ENCODE measurements at regions not wholly inside any gene's neighbourhood (a gene's known extent, or its start where the extent isn't known, plus 50 kb on each side); places are given as distances from the start of the nearest gene placed in this dataset.
A peak's percentile ranks its signal among the peaks of the same experiment; 100 is the strongest.

GRCh38 chr17:77570565-77570898 is 388.0 kb upstream of the TNRC6C start:
- 82% methylated on average over 6 of the region's 7 CpGs for WGBS (ENCODE audit: insufficient coverage)
- no peak for DNase-seq
- H3K9me3 ChIP-seq (replicated peaks; ENCODE audit: control insufficient read depth, low read depth, low read length): no peaks in the 10 kb centered on the region
- no peaks in the 10 kb centered on the region for H3K36me3 ChIP-seq (ENCODE audit: control insufficient read depth, insufficient read depth, low read length)
- H3K4me3 ChIP-seq (ENCODE audit: low read length): no peak overlapping the region
- no peak overlapping the region for H3K27ac ChIP-seq (ENCODE audit: low read length)
- peaks cover 32% of the 10 kb centered on the region for H3K27me3 ChIP-seq (ENCODE audit: control insufficient read depth, insufficient read depth, low read length)
- peaks cover 16% of the 10 kb centered on the region for H3K4me1 ChIP-seq (ENCODE audit: control insufficient read depth, insufficient read depth, low read length)

DNA sequence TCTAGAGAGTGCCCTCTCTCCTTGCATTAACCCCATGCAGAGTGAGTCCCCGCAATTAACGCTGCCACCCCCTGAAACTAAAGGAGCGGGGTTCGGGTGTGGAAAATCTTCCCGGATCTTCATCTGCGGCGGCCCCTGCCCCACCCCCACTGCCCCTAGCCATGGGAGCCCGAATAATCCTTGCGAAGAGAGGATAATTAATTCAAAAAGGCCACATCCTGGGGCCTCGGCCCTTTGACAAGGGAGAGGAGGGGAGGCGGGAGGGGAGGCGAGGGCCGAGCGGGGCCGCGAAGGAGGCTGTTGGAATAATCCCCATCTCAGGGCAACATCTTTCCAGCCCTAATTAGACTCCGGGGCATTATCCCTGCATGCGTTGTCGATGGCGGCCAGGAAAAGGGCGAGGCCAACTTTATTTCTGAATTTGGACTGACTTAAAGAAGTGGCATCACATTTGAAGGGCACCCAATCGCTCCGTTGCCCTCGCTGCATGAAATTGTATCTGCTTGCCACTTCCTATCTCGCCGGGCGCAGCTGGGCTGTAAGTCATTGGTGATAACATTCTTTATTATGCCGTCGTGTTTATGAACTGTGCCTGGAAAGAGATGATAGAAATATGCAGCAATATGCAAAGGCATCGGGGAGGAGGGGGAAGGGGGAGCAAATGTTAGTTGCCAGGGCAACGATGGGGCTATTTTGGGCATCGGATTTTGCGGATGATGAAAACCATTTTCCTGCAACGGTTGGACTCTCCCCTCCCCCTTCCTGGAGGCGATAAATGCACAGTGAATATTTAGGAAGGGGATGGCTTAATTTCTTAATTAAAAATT is 387.1 kb upstream of the TNRC6C start:
- H3K4me3 ChIP-seq (ENCODE audit: low read length): no peak overlapping the region
- WGBS (ENCODE audit: insufficient coverage): 5% methylated on average over 11 of the region's 35 CpGs
- peaks cover 16% of the 10 kb centered on the region for H3K4me1 ChIP-seq (ENCODE audit: control insufficient read depth, insufficient read depth, low read length)
- no peaks in the 10 kb centered on the region for H3K36me3 ChIP-seq (ENCODE audit: control insufficient read depth, insufficient read depth, low read length)
- H3K9me3 ChIP-seq (replicated peaks; ENCODE audit: control insufficient read depth, low read depth, low read length): no peaks in the 10 kb centered on the region
- peak; percentile 60 for DNase-seq
- peaks cover 32% of the 10 kb centered on the region for H3K27me3 ChIP-seq (ENCODE audit: control insufficient read depth, insufficient read depth, low read length)
- H3K27ac ChIP-seq (ENCODE audit: low read length): no peak overlapping the region

- Histone ChIP-seq H3K36me3 (ENCODE audit: control insufficient read depth, insufficient read depth, low read length) (no peaks in the 10 kb centered on the region), H3K9me3 (replicated peaks; ENCODE audit: control insufficient read depth, low read depth, low read length) (no peaks in the 10 kb centered on the region), H3K4me3 (ENCODE audit: low read length) (no peak overlapping the region), H3K4me1 (ENCODE audit: control insufficient read depth, insufficient read depth, low read length) (peaks cover 16% of the 10 kb centered on the region), H3K27me3 (ENCODE audit: control insufficient read depth, insufficient read depth, low read length) (peaks cover 32% of the 10 kb centered on the region), H3K27ac (ENCODE audit: low read length) (no peak overlapping the region)
- DNase-seq: no peak
- 32% methylated on average over 14 of the region's 15 CpGs for WGBS (ENCODE audit: insufficient coverage)
Measured at GRCh38 chr17:77572065-77572601, 386.4 kb upstream of the TNRC6C start.

DNA sequence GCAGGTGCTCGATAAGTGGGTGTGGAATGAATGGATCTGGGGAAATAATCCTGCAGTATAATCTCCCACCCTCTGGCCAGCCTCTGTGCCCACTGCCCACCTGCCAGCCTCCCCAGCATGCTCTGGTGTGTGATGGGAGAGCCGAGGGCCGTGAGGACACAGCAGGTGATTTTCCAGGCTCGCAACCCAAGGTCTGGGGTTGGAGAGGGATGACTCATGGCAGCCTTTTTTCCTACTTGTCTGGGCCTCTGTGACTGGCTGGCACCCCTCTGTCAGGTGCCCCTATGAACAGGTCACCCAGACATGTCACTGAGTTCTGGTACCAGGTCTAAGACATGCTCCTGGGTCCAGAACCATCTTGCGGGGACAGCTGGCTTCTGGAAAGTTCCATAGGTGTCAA is 385.7 kb upstream of the TNRC6C start:
- H3K36me3 ChIP-seq (ENCODE audit: control insufficient read depth, insufficient read depth, low read length): no peaks in the 10 kb centered on the region
- H3K9me3 ChIP-seq (replicated peaks; ENCODE audit: control insufficient read depth, low read depth, low read length): no peaks in the 10 kb centered on the region
- H3K4me1 ChIP-seq (ENCODE audit: control insufficient read depth, insufficient read depth, low read length): peaks cover 16% of the 10 kb centered on the region
- 100% methylated on average over 1 of the region's 5 CpGs for WGBS (ENCODE audit: insufficient coverage)
- no peak for DNase-seq
- H3K4me3 ChIP-seq (ENCODE audit: low read length): no peak overlapping the region
- H3K27me3 ChIP-seq (ENCODE audit: control insufficient read depth, insufficient read depth, low read length): peaks cover 30% of the 10 kb centered on the region
- no peak overlapping the region for H3K27ac ChIP-seq (ENCODE audit: low read length)

DNA sequence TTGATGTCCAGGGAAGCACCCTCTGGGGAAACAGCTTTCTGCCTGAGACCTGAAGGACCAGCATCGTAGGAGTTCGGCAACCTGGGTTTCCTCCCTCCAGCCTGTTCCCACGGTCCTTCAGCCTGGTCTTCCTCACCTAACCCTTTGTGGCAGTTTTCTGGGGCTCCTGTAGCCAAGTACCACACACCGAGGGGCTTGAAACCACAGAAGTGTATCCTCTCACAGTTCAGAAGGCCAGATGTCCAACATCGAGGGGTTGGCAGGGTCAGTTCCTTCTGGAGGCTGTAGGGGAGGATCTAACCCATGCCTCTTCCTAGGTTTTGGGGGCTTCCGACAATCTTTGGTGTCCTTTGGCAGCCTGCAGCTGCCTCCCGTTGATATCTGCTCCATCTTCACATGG is 381.0 kb upstream of the TNRC6C start:
- Histone ChIP-seq H3K27me3 (ENCODE audit: control insufficient read depth, insufficient read depth, low read length) (peaks cover 9% of the 10 kb centered on the region), H3K9me3 (replicated peaks; ENCODE audit: control insufficient read depth, low read depth, low read length) (peaks cover 3% of the 10 kb centered on the region), H3K4me3 (ENCODE audit: low read length) (no peak overlapping the region), H3K36me3 (ENCODE audit: control insufficient read depth, insufficient read depth, low read length) (no peaks in the 10 kb centered on the region), H3K4me1 (ENCODE audit: control insufficient read depth, insufficient read depth, low read length) (no peaks in the 10 kb centered on the region), H3K27ac (ENCODE audit: low read length) (no peak overlapping the region)
- WGBS (ENCODE audit: insufficient coverage): 77% methylated on average over 5 of the region's 7 CpGs
- no peak for DNase-seq

DNA sequence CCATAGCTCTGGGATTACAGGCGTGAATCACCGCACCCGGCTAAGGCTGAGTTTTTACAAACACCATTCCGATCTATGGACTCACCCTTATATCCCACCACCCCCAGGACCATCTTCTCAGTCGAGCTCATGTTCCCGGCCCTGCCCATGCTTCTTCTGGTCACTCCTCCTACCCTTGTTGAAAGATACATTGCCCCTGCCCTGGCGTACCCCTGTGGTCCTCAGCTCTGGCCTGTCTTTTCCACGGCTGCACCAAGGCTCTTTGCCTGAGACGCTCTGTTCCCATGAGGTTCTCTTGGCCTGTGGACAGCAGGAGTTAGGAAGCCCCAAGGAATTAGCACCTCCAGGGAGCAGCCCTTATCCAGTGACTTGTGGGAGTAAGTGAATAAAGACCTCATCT is 379.4 kb upstream of the TNRC6C start:
- Histone ChIP-seq H3K9me3 (replicated peaks; ENCODE audit: control insufficient read depth, low read depth, low read length) (peaks cover 3% of the 10 kb centered on the region), H3K27me3 (ENCODE audit: control insufficient read depth, insufficient read depth, low read length) (peaks cover 2% of the 10 kb centered on the region), H3K36me3 (ENCODE audit: control insufficient read depth, insufficient read depth, low read length) (no peaks in the 10 kb centered on the region), H3K4me1 (ENCODE audit: control insufficient read depth, insufficient read depth, low read length) (no peaks in the 10 kb centered on the region), H3K27ac (ENCODE audit: low read length) (no peak overlapping the region), H3K4me3 (ENCODE audit: low read length) (no peak overlapping the region)
- WGBS (ENCODE audit: insufficient coverage): 87% methylated on average over 9 of the region's 9 CpGs
- DNase-seq: no peak

GRCh38 chr17:77579682-77580081 is 378.8 kb upstream of the TNRC6C start:
- WGBS (ENCODE audit: insufficient coverage): 37% methylated on average over 6 of the region's 6 CpGs
- peaks cover 2% of the 10 kb centered on the region for H3K27me3 ChIP-seq (ENCODE audit: control insufficient read depth, insufficient read depth, low read length)
- H3K4me1 ChIP-seq (ENCODE audit: control insufficient read depth, insufficient read depth, low read length): no peaks in the 10 kb centered on the region
- H3K9me3 ChIP-seq (replicated peaks; ENCODE audit: control insufficient read depth, low read depth, low read length): peaks cover 3% of the 10 kb centered on the region
- DNase-seq: peak; percentile 60
- no peak overlapping the region for H3K27ac ChIP-seq (ENCODE audit: low read length)
- no peaks in the 10 kb centered on the region for H3K36me3 ChIP-seq (ENCODE audit: control insufficient read depth, insufficient read depth, low read length)
- no peak overlapping the region for H3K4me3 ChIP-seq (ENCODE audit: low read length)

- DNase-seq: no peak
- no peak overlapping the region for H3K4me3 ChIP-seq (ENCODE audit: low read length)
- peaks cover 3% of the 10 kb centered on the region for H3K9me3 ChIP-seq (replicated peaks; ENCODE audit: control insufficient read depth, low read depth, low read length)
- H3K4me1 ChIP-seq (ENCODE audit: control insufficient read depth, insufficient read depth, low read length): no peaks in the 10 kb centered on the region
- H3K36me3 ChIP-seq (ENCODE audit: control insufficient read depth, insufficient read depth, low read length): no peaks in the 10 kb centered on the region
- 62% methylated on average over 3 of the region's 8 CpGs for WGBS (ENCODE audit: insufficient coverage)
- peaks cover 2% of the 10 kb centered on the region for H3K27me3 ChIP-seq (ENCODE audit: control insufficient read depth, insufficient read depth, low read length)
- no peak overlapping the region for H3K27ac ChIP-seq (ENCODE audit: low read length)
Measured at GRCh38 chr17:77580531-77581270, 377.8 kb upstream of the TNRC6C start.

GRCh38 chr17:77581480-77581879 is 377.0 kb upstream of the TNRC6C start:
- no peaks in the 10 kb centered on the region for H3K4me1 ChIP-seq (ENCODE audit: control insufficient read depth, insufficient read depth, low read length)
- peaks cover 2% of the 10 kb centered on the region for H3K27me3 ChIP-seq (ENCODE audit: control insufficient read depth, insufficient read depth, low read length)
- no peak overlapping the region for H3K27ac ChIP-seq (ENCODE audit: low read length)
- no peaks in the 10 kb centered on the region for H3K36me3 ChIP-seq (ENCODE audit: control insufficient read depth, insufficient read depth, low read length)
- H3K4me3 ChIP-seq (ENCODE audit: low read length): no peak overlapping the region
- DNase-seq: no peak
- 100% methylated on average over 1 of the region's 2 CpGs for WGBS (ENCODE audit: insufficient coverage)
- peaks cover 3% of the 10 kb centered on the region for H3K9me3 ChIP-seq (replicated peaks; ENCODE audit: control insufficient read depth, low read depth, low read length)

GRCh38 chr17:77585142-77585860 is 373.2 kb upstream of the TNRC6C start:
- no peak overlapping the region for H3K27ac ChIP-seq (ENCODE audit: low read length)
- H3K4me3 ChIP-seq (ENCODE audit: low read length): no peak overlapping the region
- H3K27me3 ChIP-seq (ENCODE audit: control insufficient read depth, insufficient read depth, low read length): no peaks in the 10 kb centered on the region
- H3K9me3 ChIP-seq (replicated peaks; ENCODE audit: control insufficient read depth, low read depth, low read length): peaks cover 3% of the 10 kb centered on the region
- H3K36me3 ChIP-seq (ENCODE audit: control insufficient read depth, insufficient read depth, low read length): no peaks in the 10 kb centered on the region
- no peaks in the 10 kb centered on the region for H3K4me1 ChIP-seq (ENCODE audit: control insufficient read depth, insufficient read depth, low read length)
- no peak for DNase-seq
- WGBS (ENCODE audit: insufficient coverage): no CpG with 5 or more reads among the region's 9 CpGs

Measured in muscle of leg (tissue), 3 donors.